Kidney epithelial cell (primary cell): ENCODE measurements at regions not wholly inside any gene's neighbourhood (a gene's known extent, or its start where the extent isn't known, plus 50 kb on each side); places are given as distances from the start of the nearest gene placed in this dataset.

Source experiments
- DNase-seq: peaks from one replicate; pipeline ENCODE4 v3.0.0-alpha.2; 2010; ENCODE audit warnings: low read depth
- H3K27me3 ChIP-seq: 2 replicates; pipeline ENCODE4 v1.6.0; 2011; ENCODE audit warnings: low read length; ENCODE audit not compliant: control insufficient read depth, insufficient read depth
- H3K36me3 ChIP-seq: 2 replicates; pipeline ENCODE4 v1.5.1; 2011; ENCODE audit warnings: low read length; ENCODE audit not compliant: control insufficient read depth, insufficient read depth
- H3K4me3 ChIP-seq: 2 replicates; pipeline ENCODE4 v1.5.1; 2011; ENCODE audit warnings: low read depth, mild to moderate bottlenecking, control low read depth, low read length
- TF ChIP-seq, protein P1 (sequence below): IDR thresholded peaks from 2 replicates; pipeline ENCODE4 v1.5.1; 2011; ENCODE audit warnings: mild to moderate bottlenecking, moderate library complexity, low read length, control low read depth, inconsistent platforms; ENCODE audit not compliant: insufficient read depth, poor library complexity, severe bottlenecking

DNA sequence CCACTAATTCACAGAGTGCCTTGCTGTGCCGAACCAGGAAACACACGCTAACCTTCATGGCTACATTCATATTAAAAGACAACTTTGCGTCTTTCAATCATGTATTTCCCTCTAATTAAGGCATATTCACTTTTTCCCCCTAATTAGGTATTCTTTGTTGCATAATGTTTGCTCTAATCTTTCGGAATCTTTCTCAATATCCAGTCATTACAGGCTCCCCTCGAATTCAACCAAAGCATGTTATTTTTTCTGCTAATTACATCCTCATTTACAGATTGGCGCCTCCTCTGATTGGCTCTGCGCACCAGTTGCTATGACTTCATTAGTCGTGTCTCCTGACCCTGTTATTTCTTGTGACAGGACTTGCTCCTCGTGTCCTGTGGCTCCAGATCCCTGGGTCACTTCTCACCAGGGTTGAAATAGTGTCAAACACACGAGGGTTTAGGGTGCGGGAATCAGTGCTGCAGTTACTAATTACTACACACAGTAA, 226.7 kb upstream of the TSHZ3 start:
- no peak for DNase-seq
- Histone ChIP-seq H3K36me3 (no peaks in the 10 kb centered on the region), H3K4me3 (no peak overlapping the region), H3K27me3 (no peaks in the 10 kb centered on the region)
- TF ChIP-seq, protein P1, sequence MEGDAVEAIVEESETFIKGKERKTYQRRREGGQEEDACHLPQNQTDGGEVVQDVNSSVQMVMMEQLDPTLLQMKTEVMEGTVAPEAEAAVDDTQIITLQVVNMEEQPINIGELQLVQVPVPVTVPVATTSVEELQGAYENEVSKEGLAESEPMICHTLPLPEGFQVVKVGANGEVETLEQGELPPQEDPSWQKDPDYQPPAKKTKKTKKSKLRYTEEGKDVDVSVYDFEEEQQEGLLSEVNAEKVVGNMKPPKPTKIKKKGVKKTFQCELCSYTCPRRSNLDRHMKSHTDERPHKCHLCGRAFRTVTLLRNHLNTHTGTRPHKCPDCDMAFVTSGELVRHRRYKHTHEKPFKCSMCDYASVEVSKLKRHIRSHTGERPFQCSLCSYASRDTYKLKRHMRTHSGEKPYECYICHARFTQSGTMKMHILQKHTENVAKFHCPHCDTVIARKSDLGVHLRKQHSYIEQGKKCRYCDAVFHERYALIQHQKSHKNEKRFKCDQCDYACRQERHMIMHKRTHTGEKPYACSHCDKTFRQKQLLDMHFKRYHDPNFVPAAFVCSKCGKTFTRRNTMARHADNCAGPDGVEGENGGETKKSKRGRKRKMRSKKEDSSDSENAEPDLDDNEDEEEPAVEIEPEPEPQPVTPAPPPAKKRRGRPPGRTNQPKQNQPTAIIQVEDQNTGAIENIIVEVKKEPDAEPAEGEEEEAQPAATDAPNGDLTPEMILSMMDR, result no peak

DNA sequence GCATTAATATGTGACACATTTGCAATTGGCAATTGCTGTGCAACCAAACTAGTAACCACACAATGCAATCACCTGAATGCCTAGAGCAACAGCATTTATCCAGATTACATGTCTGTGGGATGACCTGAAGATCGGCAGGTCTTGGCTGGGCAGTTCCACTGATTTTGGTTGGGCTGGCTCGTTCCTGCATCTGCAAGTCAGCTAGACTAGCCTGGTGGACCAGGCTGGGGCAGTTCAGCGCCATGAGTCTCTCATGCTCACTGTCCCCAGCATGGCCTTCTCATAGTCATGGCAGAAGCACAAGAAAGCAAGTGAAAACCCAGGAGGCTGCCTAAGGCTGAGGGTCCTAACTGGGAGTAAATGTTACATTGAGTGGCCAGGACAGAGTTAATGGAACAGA, 229.1 kb upstream of the TSHZ3 start:
- TF ChIP-seq, protein P1, result no peak

DNA sequence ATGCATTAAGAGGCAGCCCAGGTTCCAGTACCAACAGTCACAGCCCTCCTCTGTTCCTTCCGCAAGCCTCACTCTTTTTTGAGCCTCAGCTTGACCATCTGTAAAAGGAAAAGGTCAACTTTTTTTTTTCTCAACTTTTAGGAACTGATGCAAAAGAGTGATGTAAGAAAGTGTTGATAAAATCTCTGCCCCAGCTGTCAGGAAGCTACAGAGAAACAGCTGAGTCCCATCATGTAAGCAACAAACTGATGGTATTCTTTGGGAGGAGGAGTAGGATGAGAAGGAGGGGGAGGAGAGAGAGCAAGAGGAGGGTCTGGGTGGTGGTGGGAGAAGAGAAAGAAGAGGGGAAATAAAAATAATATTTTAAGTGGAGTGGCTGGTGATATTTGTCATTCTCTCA, 233.9 kb upstream of the TSHZ3 start:
- H3K4me3 ChIP-seq, result no peak overlapping the region
- DNase-seq, result no peak
- H3K27me3 ChIP-seq, result no peaks in the 10 kb centered on the region
- TF ChIP-seq, protein P1, result no peak
- H3K36me3 ChIP-seq, result no peaks in the 10 kb centered on the region

More for the DNA sequence above, 229.1 kb upstream of the TSHZ3 start:
- Histone ChIP-seq H3K27me3 (no peaks in the 10 kb centered on the region), H3K4me3 (no peak overlapping the region), H3K36me3 (no peaks in the 10 kb centered on the region)
- DNase-seq, result no peak

DNA sequence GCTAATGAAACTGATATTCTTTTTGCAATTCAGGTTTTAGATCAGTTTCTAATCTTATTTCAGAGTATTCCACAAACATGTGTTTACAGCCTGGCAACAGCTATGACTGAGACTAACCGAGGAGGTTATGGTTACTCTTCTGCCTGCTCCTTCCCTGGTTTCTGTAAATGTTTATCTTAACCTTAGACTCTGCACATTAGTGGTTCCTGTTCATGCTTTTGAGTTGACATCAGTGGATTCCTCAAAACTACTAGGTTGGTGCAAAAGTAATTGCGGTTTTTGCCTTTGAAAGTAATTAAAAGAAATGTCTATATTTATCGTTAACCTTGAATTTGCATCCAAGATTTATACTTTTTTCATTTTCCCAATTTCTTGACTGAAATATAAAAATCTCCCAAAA, 237.0 kb upstream of the TSHZ3 start:
- H3K36me3 ChIP-seq, result no peaks in the 10 kb centered on the region
- TF ChIP-seq, protein P1, result no peak
- no peak overlapping the region for H3K4me3 ChIP-seq
- no peaks in the 10 kb centered on the region for H3K27me3 ChIP-seq
- DNase-seq, result peak; percentile 38

DNA sequence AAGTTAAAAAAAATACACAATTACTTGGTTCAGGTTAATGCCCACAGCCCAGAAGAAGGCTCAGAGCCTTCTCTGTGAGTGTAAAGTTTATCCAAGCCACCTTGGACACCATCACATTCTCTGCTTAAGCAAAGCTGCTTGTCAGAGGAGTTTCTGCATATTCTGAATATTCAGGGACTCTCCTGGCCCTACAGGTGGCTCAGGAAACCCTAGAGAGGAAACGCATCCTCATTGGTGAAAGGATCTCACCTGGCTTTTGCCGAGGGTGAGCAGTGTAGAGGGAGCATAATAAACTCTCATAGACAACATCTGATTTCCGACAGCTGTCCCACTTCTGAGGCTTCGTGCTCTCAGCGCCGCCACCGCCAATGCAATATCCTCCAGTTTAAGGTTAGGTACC, 239.9 kb upstream of the TSHZ3 start:
- Histone ChIP-seq H3K36me3 (no peaks in the 10 kb centered on the region), H3K4me3 (no peak overlapping the region), H3K27me3 (no peaks in the 10 kb centered on the region)
- no peak for DNase-seq
- TF ChIP-seq, protein P1, result no peak

DNA sequence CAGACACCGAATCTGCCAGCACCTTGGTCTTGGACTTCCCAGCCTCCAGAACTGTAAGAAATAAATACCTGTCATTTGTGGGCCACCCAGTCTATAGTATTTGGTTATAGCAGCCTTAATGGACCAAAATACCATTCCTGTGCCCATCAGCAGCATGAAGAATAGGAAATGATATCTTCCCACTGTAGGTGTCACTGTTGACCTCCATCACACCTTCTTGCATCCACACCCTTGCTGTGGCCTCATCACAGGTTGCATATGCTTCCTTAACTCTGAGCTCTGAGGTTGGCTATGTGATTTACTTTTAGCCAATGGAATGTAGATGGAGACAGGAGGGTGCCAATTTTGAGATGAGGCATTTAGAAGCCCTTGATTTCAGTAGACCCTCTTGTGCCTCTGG, 242.0 kb upstream of the TSHZ3 start:
- Histone ChIP-seq H3K4me3 (no peak overlapping the region), H3K27me3 (no peaks in the 10 kb centered on the region), H3K36me3 (no peaks in the 10 kb centered on the region)
- TF ChIP-seq, protein P1, result no peak
- DNase-seq, result no peak
